Neural cell (in vitro differentiated cells): ENCODE measurements at regions not wholly inside any gene's neighbourhood (a gene's known extent, or its start where the extent isn't known, plus 50 kb on each side); places are given as distances from the start of the nearest gene placed in this dataset.

Experiments used
- EP300 ChIP-seq: fragments of 450-650 bp; conservative IDR thresholded peaks from 2 replicates; pipeline ENCODE4 v1.6.1; 2014; ENCODE audit warnings: antibody characterized with exemption, mild to moderate bottlenecking, moderate library complexity; ENCODE audit not compliant: poor library complexity, severe bottlenecking
- EZH2 ChIP-seq: fragments of 200-600, 300-800 bp; shearing (Covaris generic), sonication (generic); IDR thresholded peaks from 2 replicates; pipeline ENCODE4 v1.6.1; 2014; ENCODE audit warnings: antibody characterized with exemption, low read length, borderline replicate concordance, mild to moderate bottlenecking; ENCODE audit not compliant: insufficient read depth, poor library complexity, severe bottlenecking
- POLR2AphosphoS5 ChIP-seq: IDR thresholded peaks from 2 replicates; pipeline ENCODE4 v1.6.1; 2012
- RAD21 ChIP-seq: fragments of 450-650 bp; conservative IDR thresholded peaks from 2 replicates; pipeline ENCODE4 v1.6.1; 2014; ENCODE audit warnings: antibody characterized with exemption, mild to moderate bottlenecking, moderate library complexity
- SMC3 ChIP-seq: fragments of 450-650 bp; conservative IDR thresholded peaks from 2 replicates; pipeline ENCODE4 v1.6.1; 2014; ENCODE audit warnings: antibody characterized with exemption, mild to moderate bottlenecking, moderate library complexity; ENCODE audit not compliant: poor library complexity
- TF ChIP-seq, protein P1 (sequence below): fragments of 450-650 bp; IDR thresholded peaks from 2 replicates; pipeline ENCODE4 v1.5.1; 2014; ENCODE audit warnings: antibody characterized with exemption, mild to moderate bottlenecking, moderate library complexity; ENCODE audit not compliant: poor library complexity, severe bottlenecking
- TF ChIP-seq, protein P2 (sequence below): IDR thresholded peaks from 2 replicates; pipeline ENCODE4 v1.6.1; 2012; ENCODE audit warnings: borderline replicate concordance

DNA sequence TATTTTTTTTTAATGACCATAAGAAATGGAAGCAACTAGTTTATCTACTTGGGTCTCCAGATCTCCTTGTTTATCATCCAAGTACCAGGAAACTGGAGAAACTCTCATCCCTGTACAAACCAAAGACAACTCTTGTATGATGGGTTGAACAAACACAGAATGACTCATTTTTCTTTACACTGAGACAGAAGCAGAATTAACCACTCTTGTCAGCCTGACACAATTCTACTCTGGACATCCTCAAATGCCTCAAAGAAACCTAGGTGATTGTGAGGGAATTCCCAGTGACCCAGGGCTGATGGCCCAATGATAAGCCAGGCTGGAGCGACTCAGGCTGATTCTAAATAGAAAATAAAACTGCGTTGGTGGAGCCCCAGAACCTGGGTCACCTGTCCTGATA lies 151.5 kb downstream of the ZNF737 start:
- no peak for TF ChIP-seq EP300
- TF ChIP-seq, protein P1, sequence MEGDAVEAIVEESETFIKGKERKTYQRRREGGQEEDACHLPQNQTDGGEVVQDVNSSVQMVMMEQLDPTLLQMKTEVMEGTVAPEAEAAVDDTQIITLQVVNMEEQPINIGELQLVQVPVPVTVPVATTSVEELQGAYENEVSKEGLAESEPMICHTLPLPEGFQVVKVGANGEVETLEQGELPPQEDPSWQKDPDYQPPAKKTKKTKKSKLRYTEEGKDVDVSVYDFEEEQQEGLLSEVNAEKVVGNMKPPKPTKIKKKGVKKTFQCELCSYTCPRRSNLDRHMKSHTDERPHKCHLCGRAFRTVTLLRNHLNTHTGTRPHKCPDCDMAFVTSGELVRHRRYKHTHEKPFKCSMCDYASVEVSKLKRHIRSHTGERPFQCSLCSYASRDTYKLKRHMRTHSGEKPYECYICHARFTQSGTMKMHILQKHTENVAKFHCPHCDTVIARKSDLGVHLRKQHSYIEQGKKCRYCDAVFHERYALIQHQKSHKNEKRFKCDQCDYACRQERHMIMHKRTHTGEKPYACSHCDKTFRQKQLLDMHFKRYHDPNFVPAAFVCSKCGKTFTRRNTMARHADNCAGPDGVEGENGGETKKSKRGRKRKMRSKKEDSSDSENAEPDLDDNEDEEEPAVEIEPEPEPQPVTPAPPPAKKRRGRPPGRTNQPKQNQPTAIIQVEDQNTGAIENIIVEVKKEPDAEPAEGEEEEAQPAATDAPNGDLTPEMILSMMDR = no peak
- no peak for TF ChIP-seq RAD21
- no peak for TF ChIP-seq EZH2
- TF ChIP-seq, protein P2, sequence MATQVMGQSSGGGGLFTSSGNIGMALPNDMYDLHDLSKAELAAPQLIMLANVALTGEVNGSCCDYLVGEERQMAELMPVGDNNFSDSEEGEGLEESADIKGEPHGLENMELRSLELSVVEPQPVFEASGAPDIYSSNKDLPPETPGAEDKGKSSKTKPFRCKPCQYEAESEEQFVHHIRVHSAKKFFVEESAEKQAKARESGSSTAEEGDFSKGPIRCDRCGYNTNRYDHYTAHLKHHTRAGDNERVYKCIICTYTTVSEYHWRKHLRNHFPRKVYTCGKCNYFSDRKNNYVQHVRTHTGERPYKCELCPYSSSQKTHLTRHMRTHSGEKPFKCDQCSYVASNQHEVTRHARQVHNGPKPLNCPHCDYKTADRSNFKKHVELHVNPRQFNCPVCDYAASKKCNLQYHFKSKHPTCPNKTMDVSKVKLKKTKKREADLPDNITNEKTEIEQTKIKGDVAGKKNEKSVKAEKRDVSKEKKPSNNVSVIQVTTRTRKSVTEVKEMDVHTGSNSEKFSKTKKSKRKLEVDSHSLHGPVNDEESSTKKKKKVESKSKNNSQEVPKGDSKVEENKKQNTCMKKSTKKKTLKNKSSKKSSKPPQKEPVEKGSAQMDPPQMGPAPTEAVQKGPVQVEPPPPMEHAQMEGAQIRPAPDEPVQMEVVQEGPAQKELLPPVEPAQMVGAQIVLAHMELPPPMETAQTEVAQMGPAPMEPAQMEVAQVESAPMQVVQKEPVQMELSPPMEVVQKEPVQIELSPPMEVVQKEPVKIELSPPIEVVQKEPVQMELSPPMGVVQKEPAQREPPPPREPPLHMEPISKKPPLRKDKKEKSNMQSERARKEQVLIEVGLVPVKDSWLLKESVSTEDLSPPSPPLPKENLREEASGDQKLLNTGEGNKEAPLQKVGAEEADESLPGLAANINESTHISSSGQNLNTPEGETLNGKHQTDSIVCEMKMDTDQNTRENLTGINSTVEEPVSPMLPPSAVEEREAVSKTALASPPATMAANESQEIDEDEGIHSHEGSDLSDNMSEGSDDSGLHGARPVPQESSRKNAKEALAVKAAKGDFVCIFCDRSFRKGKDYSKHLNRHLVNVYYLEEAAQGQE = no peak
- TF ChIP-seq SMC3 = no peak
- no peak for TF ChIP-seq POLR2AphosphoS5
